H1 (cell line): ENCODE measurements at regions not wholly inside any gene's neighbourhood (a gene's known extent, or its start where the extent isn't known, plus 50 kb on each side); places are given as distances from the start of the nearest gene placed in this dataset.

ENCODE experiments used
- CTCF ChIA-PET: fragments of 300-600 bp; sonication (Branson Sonifier 250); formaldehyde crosslinking; loops from one replicate; lab custom pipeline; 2021; ENCODE audit not compliant: partially characterized antibody; lab: Charles Lee
- POLR2A ChIA-PET: fragments of 300-600 bp; sonication (Branson Sonifier 250); formaldehyde crosslinking; loops from one replicate; lab custom pipeline; 2021; ENCODE audit warnings: inconsistent platforms; ENCODE audit not compliant: partially characterized antibody; lab: Charles Lee
- DNase-seq, 2 experiments: peaks; one replicate each; pipeline versions ENCODE4 v3.0.0 to v3.0.0-alpha.2; 2010 to 2022; ENCODE audit warnings: low spot score in 2 of 2, low read depth in 1 of 2, mixed read lengths in 1 of 2
- FAIRE-seq: peaks from 2 replicates; lab custom pipeline; 2011; peaks lifted over from hg19 to GRCh38; lab: Jason Lieb, UNC
- H2AFZ ChIP-seq: 2 replicates; pipeline ENCODE4 v1.8.1; 2012; ENCODE audit warnings: low read length, inconsistent platforms
- H2AK5ac ChIP-seq: 2 replicates; pipeline ENCODE4 v1.6.1; 2013; ENCODE audit warnings: low read depth, low read length
- H2BK120ac ChIP-seq: replicated peaks from 2 replicates; pipeline ENCODE3; 2013; ENCODE audit warnings: low read depth, low read length, inconsistent platforms
- H2BK12ac ChIP-seq: 2 replicates; pipeline ENCODE4 v1.6.1; 2013; ENCODE audit warnings: low read depth, low read length
- H2BK15ac ChIP-seq: 2 replicates; pipeline ENCODE4 v1.6.1; 2013; ENCODE audit warnings: low read length
- H2BK20ac ChIP-seq: 2 replicates; pipeline ENCODE4 v1.6.1; 2013; ENCODE audit warnings: low read length
- H2BK5ac ChIP-seq: 2 replicates; pipeline ENCODE4 v1.6.1; 2013; ENCODE audit warnings: low read depth, low read length
- H3K14ac ChIP-seq: 2 replicates; pipeline ENCODE4 v1.6.1; 2013; ENCODE audit warnings: inconsistent platforms; ENCODE audit not compliant: insufficient read length
- H3K18ac ChIP-seq: 2 replicates; pipeline ENCODE4 v1.6.1; 2013; ENCODE audit warnings: low read length; ENCODE audit errors: extremely low read depth
- H3K23ac ChIP-seq: 2 replicates; pipeline ENCODE4 v1.6.1; 2013; ENCODE audit warnings: inconsistent platforms; ENCODE audit not compliant: insufficient read length
- H3K23me2 ChIP-seq: 2 replicates; pipeline ENCODE4 v1.6.1; 2013; ENCODE audit warnings: low read depth, low read length
- H3K27ac ChIP-seq: 2 replicates; pipeline ENCODE4 v1.6.1; 2011; ENCODE audit warnings: low read depth, low read length, inconsistent platforms
- H3K27me3 ChIP-seq, 4 experiments: replicated peaks in 1 of 4; 1 replicate in 1 of 4; 2 replicates in 3 of 4; pipeline versions ENCODE4 v1.6.1 to v1.8.1; 2011 to 2013; ENCODE audit warnings: low read length in 3 of 4, mild to moderate bottlenecking in 3 of 4, inconsistent platforms in 2 of 4, mixed read lengths in 2 of 4, moderate library complexity in 1 of 4; ENCODE audit not compliant: control insufficient read depth in 3 of 4, insufficient read depth in 3 of 4; ENCODE audit errors: extremely low read depth in 1 of 4
- H3K36me3 ChIP-seq, 4 experiments: 2 replicates each; pipeline versions ENCODE4 v1.6.1 to v1.8.1; 2011 to 2013; ENCODE audit warnings: mild to moderate bottlenecking in 4 of 4, low read length in 3 of 4, moderate library complexity in 2 of 4, control low read depth in 1 of 4, inconsistent platforms in 1 of 4; ENCODE audit not compliant: insufficient read depth in 4 of 4, control insufficient read depth in 2 of 4
- H3K4ac ChIP-seq: replicated peaks from 2 replicates; pipeline ENCODE3; 2013; ENCODE audit warnings: low read length, low read depth, mixed read lengths, inconsistent platforms; ENCODE audit not compliant: insufficient read length
- H3K4me1 ChIP-seq, 4 experiments: replicated peaks in 1 of 4; 1 replicate in 1 of 4; 2 replicates in 3 of 4; pipeline versions ENCODE4 v1.6.1 to v1.8.1; 2011 to 2013; ENCODE audit warnings: low read length in 3 of 4, inconsistent platforms in 2 of 4, mixed read lengths in 1 of 4; ENCODE audit not compliant: insufficient read depth in 4 of 4, control insufficient read depth in 3 of 4
- H3K4me2 ChIP-seq, 2 experiments: 2 replicates each; pipeline versions ENCODE4 v1.6.1 to v1.8.1; 2011 to 2013; ENCODE audit warnings: low read depth in 2 of 2, low read length in 2 of 2, control low read depth in 1 of 2, inconsistent platforms in 1 of 2, mild to moderate bottlenecking in 1 of 2; ENCODE audit not compliant: insufficient read depth in 1 of 2
- H3K4me3 ChIP-seq, 4 experiments: fragments of 200-600, 300-600 bp in 1 of 4; sonication (generic), shearing (Covaris generic), sonication (Bioruptor Twin) in 1 of 4; 2 replicates each; pipeline versions ENCODE4 v1.5.1 to v1.8.1; 2011 to 2016; ENCODE audit warnings: low read length in 4 of 4, low read depth in 3 of 4, control low read depth in 2 of 4, inconsistent platforms in 2 of 4, mild to moderate bottlenecking in 2 of 4, mixed read lengths in 1 of 4, moderate library complexity in 1 of 4; ENCODE audit not compliant: insufficient read depth in 2 of 4; ENCODE audit errors: extremely low read depth in 1 of 4
- H3K56ac ChIP-seq: replicated peaks from 2 replicates; pipeline ENCODE3; 2013; ENCODE audit warnings: low read depth, mild to moderate bottlenecking, mixed read lengths, low read length, inconsistent platforms; ENCODE audit not compliant: insufficient read length
- H3K79me1 ChIP-seq: 2 replicates; pipeline ENCODE4 v1.6.1; 2013; ENCODE audit warnings: low read depth, low read length, control low read depth
- H3K79me2 ChIP-seq, 2 experiments: 2 replicates each; pipeline versions ENCODE4 v1.6.1 to v1.8.1; 2012 to 2013; ENCODE audit warnings: low read length in 2 of 2, mild to moderate bottlenecking in 2 of 2, inconsistent platforms in 1 of 2; ENCODE audit not compliant: insufficient read depth in 2 of 2, control insufficient read depth in 1 of 2
- H3K9ac ChIP-seq, 4 experiments: replicated peaks in 1 of 4; 1 replicate in 1 of 4; 2 replicates in 3 of 4; pipeline versions ENCODE4 v1.6.1 to v1.8.1; 2011 to 2013; ENCODE audit warnings: low read depth in 3 of 4, low read length in 3 of 4, control low read depth in 2 of 4, mild to moderate bottlenecking in 2 of 4, moderate library complexity in 2 of 4, inconsistent platforms in 1 of 4; ENCODE audit errors: extremely low read depth in 1 of 4
- H3K9me3 ChIP-seq, 2 experiments: 2 replicates each; pipeline versions ENCODE4 v1.6.1 to v1.8.1; 2012 to 2013; ENCODE audit warnings: mild to moderate bottlenecking in 2 of 2, moderate library complexity in 2 of 2, control low read depth in 1 of 2, inconsistent platforms in 1 of 2, low read depth in 1 of 2, low read length in 1 of 2, mixed read lengths in 1 of 2; ENCODE audit not compliant: insufficient read depth in 2 of 2
- H4K20me1 ChIP-seq, 2 experiments: replicated peaks in 1 of 2; 2 replicates each; pipeline versions ENCODE3 to v1.8.1; 2011 to 2013; ENCODE audit warnings: inconsistent platforms in 2 of 2, low read length in 2 of 2, mild to moderate bottlenecking in 1 of 2; ENCODE audit not compliant: insufficient read depth in 2 of 2, control insufficient read depth in 1 of 2
- H4K5ac ChIP-seq: 2 replicates; pipeline ENCODE4 v1.6.1; 2013; ENCODE audit warnings: low read length, low read depth, mixed read lengths, inconsistent platforms; ENCODE audit not compliant: insufficient read length
- H4K8ac ChIP-seq: 2 replicates; pipeline ENCODE4 v1.8.0; 2013; ENCODE audit warnings: mild to moderate bottlenecking, moderate library complexity, low read length, inconsistent platforms; ENCODE audit not compliant: insufficient read depth; ENCODE audit errors: extremely low read depth
- H4K91ac ChIP-seq: replicated peaks from 2 replicates; pipeline ENCODE3; 2013; ENCODE audit warnings: low read length, mixed read lengths, inconsistent platforms; ENCODE audit not compliant: insufficient read length
- ATF2 ChIP-seq: IDR thresholded peaks from 2 replicates; pipeline ENCODE4 v1.6.1; 2012; ENCODE audit warnings: low read length, inconsistent platforms
- BRCA1 ChIP-seq: IDR thresholded peaks from 2 replicates; pipeline ENCODE4 v1.6.1; 2012; ENCODE audit warnings: low read depth, low read length, improper control_type of control experiment
- CEBPB ChIP-seq: IDR thresholded peaks from 2 replicates; pipeline ENCODE4 v1.6.1; 2012; ENCODE audit warnings: low read depth, low read length
- CTBP2 ChIP-seq: IDR thresholded peaks from 2 replicates; pipeline ENCODE4 v1.7.0; 2011; ENCODE audit warnings: borderline replicate concordance, mild to moderate bottlenecking, moderate library complexity, mixed read lengths, low read length; ENCODE audit not compliant: insufficient read depth, insufficient read length
- FOSL1 ChIP-seq: IDR thresholded peaks from 2 replicates; pipeline ENCODE4 v1.6.1; 2011; ENCODE audit warnings: mild to moderate bottlenecking, low read depth, low read length, moderate library complexity; ENCODE audit not compliant: insufficient read depth
- HDAC6 ChIP-seq: IDR thresholded peaks from one replicate; pipeline ENCODE4 v1.7.1; 2012; ENCODE audit warnings: low read depth, mild to moderate bottlenecking, inconsistent platforms, low read length, moderate library complexity
- PHF8 ChIP-seq: fragments of 200-600 bp; sonication (generic); conservative IDR thresholded peaks from 2 replicates; pipeline ENCODE4 v1.7.1; 2012; ENCODE audit warnings: low read depth, mild to moderate bottlenecking, inconsistent platforms, low read length, moderate library complexity
- RBBP5 ChIP-seq: IDR thresholded peaks from 2 replicates; pipeline ENCODE4 v1.7.1; 2012; ENCODE audit warnings: low read depth, mild to moderate bottlenecking, inconsistent platforms, low read length, moderate library complexity, borderline replicate concordance
- SP4 ChIP-seq: IDR thresholded peaks from 2 replicates; pipeline ENCODE4 v1.6.1; 2012; ENCODE audit warnings: low read length, inconsistent platforms
- USF2 ChIP-seq: IDR thresholded peaks from 2 replicates; pipeline ENCODE4 v1.6.1; 2011; ENCODE audit warnings: low read length, improper control_type of control experiment
- YY1 ChIP-seq: IDR thresholded peaks from 2 replicates; pipeline ENCODE4 v1.6.1; 2011; ENCODE audit warnings: low read depth, mild to moderate bottlenecking, low read length
- WGBS, 2 experiments: shearing (Covaris generic) in 1 of 2; methylation state at CpG; one replicate each; pipeline versions ENCODE4 v1.1.6 to v1.1.7; 2013 to 2015; ENCODE audit warnings: low lambda C conversion rate in 2 of 2, mixed read lengths in 2 of 2, inconsistent platforms in 1 of 2, low coverage in 1 of 2, missing lambda C conversion rate in 1 of 2; ENCODE audit not compliant: insufficient replicate concordance in 2 of 2, insufficient coverage in 1 of 2, insufficient read length in 1 of 2; ENCODE audit errors: extremely low coverage in 1 of 2, missing lambda C conversion rate in 1 of 2; 5-methylcytosine and 5-hydroxymethylcytosine counted together

- Histone ChIP-seq H2BK5ac (no peak overlapping the region), H3K36me3 (no peaks in the 10 kb centered on the region), H3K9ac (no peak overlapping the region), H4K91ac (no peak overlapping the region), H3K79me1 (no peaks in the 10 kb centered on the region), H3K23me2 (no peaks in the 10 kb centered on the region), H2AK5ac (no peak overlapping the region), H3K56ac (no peak overlapping the region), H3K9me3 (no peaks in the 10 kb centered on the region), H4K8ac (no peak overlapping the region), H2BK120ac (no peak overlapping the region), H3K27ac (no peak overlapping the region), H3K79me2 (no peaks in the 10 kb centered on the region), H3K4ac (no peak overlapping the region), H2BK12ac (no peak overlapping the region), H3K23ac (no peak overlapping the region), H3K4me2 (no peak overlapping the region), H2BK20ac (no peak overlapping the region), H4K5ac (no peak overlapping the region), H2AFZ (no peak overlapping the region), H3K4me1 (no peaks in the 10 kb centered on the region), H3K14ac (no peak overlapping the region), H3K27me3 (no peaks in the 10 kb centered on the region), H3K18ac (no peak overlapping the region), H4K20me1 (no peaks in the 10 kb centered on the region), H3K4me3 (no peak overlapping the region), H2BK15ac (no peak overlapping the region)
- FAIRE-seq, result no peak
- 91% methylated on average over 2 of the region's 2 CpGs; no CpG with 5 or more reads in 1 of the 2 experiments for WGBS, 2 experiments
- POLR2A ChIA-PET, result no interaction called here
- DNase-seq, result no peak
- CTCF ChIA-PET, result no interaction called here
- TF ChIP-seq HDAC6 (no peak), YY1 (no peak), PHF8 (no peak), FOSL1 (no peak), CEBPB (no peak), SP4 (no peak), BRCA1 (no peak), RBBP5 (no peak), CTBP2 (no peak), USF2 (no peak), ATF2 (no peak)
Measured at GRCh38 chr2:162926907-162927306, 88.3 kb upstream of the KCNH7 start.
